Choroid plexus epithelial cell (primary cell): ENCODE measurements at regions not wholly inside any gene's neighbourhood (a gene's known extent, or its start where the extent isn't known, plus 50 kb on each side); places are given as distances from the start of the nearest gene placed in this dataset.

ENCODE experiments used
- DNase-seq: peaks from one replicate; pipeline ENCODE4 v3.0.0-alpha.2; 2010; ENCODE audit warnings: low read depth
- H3K4me3 ChIP-seq: 2 replicates; pipeline ENCODE4 v1.5.1; 2011; ENCODE audit warnings: low read depth, mild to moderate bottlenecking, control low read depth, low read length, moderate library complexity
- TF ChIP-seq, protein P1 (sequence below): conservative IDR thresholded peaks from 2 replicates; pipeline ENCODE4 v1.5.1; 2011; ENCODE audit warnings: low read depth, mild to moderate bottlenecking, control low read depth, inconsistent platforms, low read length, moderate library complexity

DNA sequence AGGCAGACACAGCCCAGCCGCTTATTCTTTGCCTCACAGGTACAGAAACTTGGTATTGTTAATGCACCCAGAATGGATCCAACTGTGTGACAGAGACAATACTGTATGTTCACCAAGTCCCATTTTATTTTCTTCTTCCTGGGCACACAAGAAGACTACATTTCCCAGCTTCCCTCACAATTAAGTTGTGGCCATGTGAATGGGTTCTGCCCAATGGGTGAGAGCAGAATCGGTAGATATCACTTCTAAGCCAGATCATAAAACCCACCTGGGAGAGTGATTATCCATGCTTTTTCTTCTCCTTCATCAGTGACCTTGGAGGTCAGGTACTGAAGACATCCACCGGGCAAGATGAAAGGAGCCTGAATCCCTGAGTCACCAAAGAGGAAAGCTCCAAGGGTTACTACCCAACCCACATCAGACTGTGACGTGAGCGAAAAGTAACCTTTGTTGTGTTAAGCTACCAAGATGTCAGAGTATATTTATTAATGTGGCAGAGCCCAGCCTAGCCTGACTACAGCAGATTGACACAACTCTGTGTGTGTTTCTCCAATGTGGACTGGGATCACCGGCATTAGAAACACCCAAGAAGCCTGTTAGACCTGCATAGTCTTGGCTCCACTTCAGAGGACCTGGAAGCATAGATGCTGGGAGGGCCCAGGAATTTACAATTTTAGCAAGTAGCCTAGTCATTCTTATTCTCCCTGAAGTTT, 79.1 kb upstream of the GRIK3 start:
- no peak overlapping the region for H3K4me3 ChIP-seq
- DNase-seq = no peak
- TF ChIP-seq, protein P1, sequence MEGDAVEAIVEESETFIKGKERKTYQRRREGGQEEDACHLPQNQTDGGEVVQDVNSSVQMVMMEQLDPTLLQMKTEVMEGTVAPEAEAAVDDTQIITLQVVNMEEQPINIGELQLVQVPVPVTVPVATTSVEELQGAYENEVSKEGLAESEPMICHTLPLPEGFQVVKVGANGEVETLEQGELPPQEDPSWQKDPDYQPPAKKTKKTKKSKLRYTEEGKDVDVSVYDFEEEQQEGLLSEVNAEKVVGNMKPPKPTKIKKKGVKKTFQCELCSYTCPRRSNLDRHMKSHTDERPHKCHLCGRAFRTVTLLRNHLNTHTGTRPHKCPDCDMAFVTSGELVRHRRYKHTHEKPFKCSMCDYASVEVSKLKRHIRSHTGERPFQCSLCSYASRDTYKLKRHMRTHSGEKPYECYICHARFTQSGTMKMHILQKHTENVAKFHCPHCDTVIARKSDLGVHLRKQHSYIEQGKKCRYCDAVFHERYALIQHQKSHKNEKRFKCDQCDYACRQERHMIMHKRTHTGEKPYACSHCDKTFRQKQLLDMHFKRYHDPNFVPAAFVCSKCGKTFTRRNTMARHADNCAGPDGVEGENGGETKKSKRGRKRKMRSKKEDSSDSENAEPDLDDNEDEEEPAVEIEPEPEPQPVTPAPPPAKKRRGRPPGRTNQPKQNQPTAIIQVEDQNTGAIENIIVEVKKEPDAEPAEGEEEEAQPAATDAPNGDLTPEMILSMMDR = no peak

DNA sequence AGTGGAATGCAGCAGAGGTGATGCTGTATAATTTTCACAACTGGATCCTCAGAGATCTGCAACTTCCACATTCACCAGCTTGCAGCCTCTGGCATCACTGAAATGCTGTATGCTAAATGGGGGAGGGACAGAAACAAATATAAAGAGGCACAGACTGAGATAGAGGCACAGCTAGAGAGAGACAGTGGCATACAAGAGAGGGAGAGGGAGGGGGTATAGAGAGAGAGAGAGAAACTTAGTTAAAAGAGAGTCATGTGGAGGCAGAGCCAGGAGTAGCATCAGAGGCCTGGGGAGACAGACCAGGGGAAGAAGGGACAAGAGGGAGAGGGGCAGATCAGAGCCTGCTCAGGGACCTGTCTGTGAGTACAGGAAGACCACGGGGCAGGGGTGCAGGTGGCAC, 84.5 kb upstream of the GRIK3 start:
- TF ChIP-seq, protein P1 = no peak
- no peak for DNase-seq
- H3K4me3 ChIP-seq = no peak overlapping the region

DNA sequence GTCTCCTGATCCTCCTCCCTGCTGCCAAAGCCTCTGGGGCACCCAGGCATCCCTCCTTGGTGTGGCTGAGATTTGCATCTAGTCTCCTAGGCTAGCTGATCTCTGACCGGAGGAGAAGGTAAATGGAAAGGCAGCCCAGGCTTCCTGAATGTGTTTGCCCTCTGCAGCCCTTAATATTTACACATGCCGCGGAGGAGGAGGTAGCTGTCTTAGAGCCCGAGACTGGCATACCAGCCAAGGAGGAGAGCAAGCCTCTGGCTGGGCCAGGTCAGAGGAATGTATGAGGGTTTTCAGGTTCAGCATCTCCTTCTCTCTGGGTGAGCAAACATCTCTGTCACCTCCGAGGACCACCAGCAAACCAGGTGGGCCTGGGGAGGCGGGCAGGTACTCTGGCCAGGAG, 86.0 kb upstream of the GRIK3 start:
- TF ChIP-seq, protein P1 = no peak
- DNase-seq = no peak
- H3K4me3 ChIP-seq = no peak overlapping the region

DNA sequence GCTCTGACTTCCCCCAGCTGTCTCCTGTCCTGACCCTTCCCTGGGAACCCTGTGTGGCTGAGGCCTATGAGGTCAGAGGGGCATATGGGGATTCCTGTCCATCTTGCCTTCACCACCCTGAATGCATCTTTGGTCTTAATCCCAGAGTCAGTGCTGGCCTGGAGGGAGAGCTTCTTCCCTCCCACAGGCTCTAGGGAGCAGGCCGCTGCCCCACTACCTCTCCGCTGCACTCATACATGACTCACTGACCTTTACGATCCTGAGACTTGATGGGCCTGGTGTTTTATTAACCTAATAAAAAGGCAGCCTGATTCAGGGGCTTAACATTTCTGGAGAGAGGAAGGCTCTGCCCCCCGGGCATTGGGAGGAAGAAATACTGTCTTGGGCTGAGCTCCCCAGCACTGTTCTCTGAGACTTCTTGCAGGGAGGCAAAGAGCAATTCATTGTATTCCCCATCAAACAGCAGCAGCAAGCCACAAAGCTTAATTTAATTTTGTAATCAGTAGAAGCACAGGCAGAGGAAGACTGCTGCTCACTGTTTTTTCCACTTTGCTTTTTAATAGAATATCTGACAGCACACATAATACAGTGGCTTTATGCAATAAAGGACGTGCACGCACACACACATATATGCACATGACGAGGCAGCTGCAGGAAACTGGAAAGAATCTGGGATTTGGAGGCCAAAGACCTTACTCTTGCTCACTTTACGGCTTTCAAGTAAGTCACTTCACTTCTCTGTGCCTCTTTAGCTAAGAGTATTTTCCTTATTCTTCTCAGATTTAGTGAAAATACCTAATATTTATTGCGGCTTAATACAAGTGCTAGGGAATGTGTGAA, 89.2 kb upstream of the GRIK3 start:
- no peak overlapping the region for H3K4me3 ChIP-seq
- no peak for DNase-seq
- TF ChIP-seq, protein P1 = no peak

DNA sequence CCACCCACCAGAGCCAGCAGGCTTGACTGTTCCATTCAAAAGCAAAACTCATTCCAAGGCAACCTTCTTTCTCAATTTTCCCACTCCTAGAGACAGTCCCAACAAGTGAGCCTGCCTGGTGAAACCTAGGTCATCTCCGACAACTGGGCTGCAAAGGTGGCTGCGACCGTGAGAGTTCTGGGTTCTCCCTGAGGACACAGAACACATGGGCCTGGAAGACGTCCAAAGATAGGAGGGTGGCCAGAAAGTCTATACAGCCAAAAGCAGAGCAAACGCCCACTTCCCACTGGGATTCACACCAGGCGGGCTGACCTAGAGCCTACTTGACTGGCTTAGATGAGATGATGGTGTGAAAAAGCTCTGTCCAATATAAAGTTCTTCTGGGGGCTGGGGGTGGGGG, 90.2 kb upstream of the GRIK3 start:
- no peak overlapping the region for H3K4me3 ChIP-seq
- TF ChIP-seq, protein P1 = no peak
- DNase-seq = no peak

- TF ChIP-seq, protein P1 = no peak
- no peak for DNase-seq
- no peak overlapping the region for H3K4me3 ChIP-seq
These were observed 91.0 kb upstream of the GRIK3 start for GRCh38 chr1:37125295-37125694.
